Testis (tissue), 2 donors: ENCODE measurements at regions not wholly inside any gene's neighbourhood (a gene's known extent, or its start where the extent isn't known, plus 50 kb on each side); places are given as distances from the start of the nearest gene placed in this dataset.

ENCODE experiments used
- CTCF ChIP-seq, 3 experiments: fragments of 450-650 bp in 2 of 3; fragments of 200-600 bp in 1 of 3; sonication (generic) in 1 of 3; IDR thresholded peaks; one replicate each; pipeline ENCODE4 v1.5.1; 2016 to 2019; ENCODE audit warnings: antibody characterized with exemption in 3 of 3, mild to moderate bottlenecking in 2 of 3, moderate library complexity in 1 of 3
- POLR2A ChIP-seq: fragments of 450-650 bp; IDR thresholded peaks from one replicate; pipeline ENCODE4 v1.6.1; 2017; ENCODE audit warnings: antibody characterized with exemption, mild to moderate bottlenecking, moderate library complexity

- no peak for TF ChIP-seq CTCF (IDR thresholded peaks at IDR 0.05)
- TF ChIP-seq POLR2A: no peak
These were observed 103.6 kb downstream of the MACIR start for GRCh38 chr5:103362211-103362610.
